ENCODE measurements at regions not wholly inside any gene's neighbourhood (a gene's known extent, or its start where the extent isn't known, plus 50 kb on each side); places are given as distances from the start of the nearest gene placed in this dataset.
A peak's percentile ranks its signal among the peaks of the same experiment; 100 is the strongest.

GRCh38 chr6:88544986-88545612 is 379.0 kb upstream of the CNR1 start:
- no peaks in the 10 kb centered on the region for H3K9me3 Mint-ChIP-seq
- no peak for DNase-seq (ENCODE audit: low spot score in 2 of 2, unreplicated experiment in 2 of 2)
- H3K4me1 Mint-ChIP-seq: no peaks in the 10 kb centered on the region
- no peaks in the 10 kb centered on the region for H3K36me3 Mint-ChIP-seq
- no peak overlapping the region for H3K4me3 Mint-ChIP-seq
- peaks cover 2% of the 10 kb centered on the region for H3K27me3 Mint-ChIP-seq (ENCODE audit: low read depth)
- no peak overlapping the region for H3K27ac Mint-ChIP-seq
- TF ChIP-seq, protein P1, sequence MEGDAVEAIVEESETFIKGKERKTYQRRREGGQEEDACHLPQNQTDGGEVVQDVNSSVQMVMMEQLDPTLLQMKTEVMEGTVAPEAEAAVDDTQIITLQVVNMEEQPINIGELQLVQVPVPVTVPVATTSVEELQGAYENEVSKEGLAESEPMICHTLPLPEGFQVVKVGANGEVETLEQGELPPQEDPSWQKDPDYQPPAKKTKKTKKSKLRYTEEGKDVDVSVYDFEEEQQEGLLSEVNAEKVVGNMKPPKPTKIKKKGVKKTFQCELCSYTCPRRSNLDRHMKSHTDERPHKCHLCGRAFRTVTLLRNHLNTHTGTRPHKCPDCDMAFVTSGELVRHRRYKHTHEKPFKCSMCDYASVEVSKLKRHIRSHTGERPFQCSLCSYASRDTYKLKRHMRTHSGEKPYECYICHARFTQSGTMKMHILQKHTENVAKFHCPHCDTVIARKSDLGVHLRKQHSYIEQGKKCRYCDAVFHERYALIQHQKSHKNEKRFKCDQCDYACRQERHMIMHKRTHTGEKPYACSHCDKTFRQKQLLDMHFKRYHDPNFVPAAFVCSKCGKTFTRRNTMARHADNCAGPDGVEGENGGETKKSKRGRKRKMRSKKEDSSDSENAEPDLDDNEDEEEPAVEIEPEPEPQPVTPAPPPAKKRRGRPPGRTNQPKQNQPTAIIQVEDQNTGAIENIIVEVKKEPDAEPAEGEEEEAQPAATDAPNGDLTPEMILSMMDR (IDR thresholded peaks at IDR 0.05; ENCODE audit: unreplicated experiment): no peak

DNA sequence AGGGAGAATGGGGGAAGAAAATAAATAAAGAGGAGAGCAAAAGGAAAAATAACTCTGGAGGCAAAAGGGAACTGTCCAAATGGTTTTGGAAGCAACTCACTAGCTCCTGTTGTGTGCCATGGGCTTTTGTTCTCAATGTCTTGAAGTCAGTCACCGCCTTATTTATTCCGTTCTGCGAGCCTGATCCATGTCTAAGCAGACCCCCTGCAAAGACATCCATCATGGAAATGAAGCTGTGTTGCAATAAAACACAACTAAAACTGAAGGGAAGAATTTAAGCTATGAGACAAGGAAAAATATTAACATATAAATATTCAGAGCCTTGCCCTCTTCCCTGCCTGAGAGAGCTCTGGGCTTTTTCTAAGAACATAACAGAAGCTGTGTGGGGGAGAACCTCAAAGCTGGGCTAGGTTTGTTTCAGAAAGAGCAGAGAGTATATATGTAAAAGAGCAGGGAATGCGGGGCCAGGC is 373.2 kb upstream of the CNR1 start:
- Mint-ChIP-seq H3K4me3 (no peak overlapping the region), H3K9me3 (no peaks in the 10 kb centered on the region), H3K4me1 (no peaks in the 10 kb centered on the region), H3K27ac (no peak overlapping the region), H3K27me3 (ENCODE audit: low read depth) (peaks cover 28% of the 10 kb centered on the region), H3K36me3 (no peaks in the 10 kb centered on the region)
- DNase-seq (ENCODE audit: low spot score in 2 of 2, unreplicated experiment in 2 of 2): no peak
- TF ChIP-seq, protein P1 (IDR thresholded peaks at IDR 0.05; ENCODE audit: unreplicated experiment): no peak

GRCh38 chr6:88538840-88539239 is 372.7 kb upstream of the CNR1 start:
- Mint-ChIP-seq H3K9me3 (no peaks in the 10 kb centered on the region), H3K4me1 (no peaks in the 10 kb centered on the region), H3K4me3 (no peak overlapping the region), H3K27ac (no peak overlapping the region), H3K36me3 (no peaks in the 10 kb centered on the region), H3K27me3 (ENCODE audit: low read depth) (peaks cover 31% of the 10 kb centered on the region)
- TF ChIP-seq, protein P1 (IDR thresholded peaks at IDR 0.05; ENCODE audit: unreplicated experiment): no peak
- no peak for DNase-seq (ENCODE audit: low spot score in 2 of 2, unreplicated experiment in 2 of 2)

DNA sequence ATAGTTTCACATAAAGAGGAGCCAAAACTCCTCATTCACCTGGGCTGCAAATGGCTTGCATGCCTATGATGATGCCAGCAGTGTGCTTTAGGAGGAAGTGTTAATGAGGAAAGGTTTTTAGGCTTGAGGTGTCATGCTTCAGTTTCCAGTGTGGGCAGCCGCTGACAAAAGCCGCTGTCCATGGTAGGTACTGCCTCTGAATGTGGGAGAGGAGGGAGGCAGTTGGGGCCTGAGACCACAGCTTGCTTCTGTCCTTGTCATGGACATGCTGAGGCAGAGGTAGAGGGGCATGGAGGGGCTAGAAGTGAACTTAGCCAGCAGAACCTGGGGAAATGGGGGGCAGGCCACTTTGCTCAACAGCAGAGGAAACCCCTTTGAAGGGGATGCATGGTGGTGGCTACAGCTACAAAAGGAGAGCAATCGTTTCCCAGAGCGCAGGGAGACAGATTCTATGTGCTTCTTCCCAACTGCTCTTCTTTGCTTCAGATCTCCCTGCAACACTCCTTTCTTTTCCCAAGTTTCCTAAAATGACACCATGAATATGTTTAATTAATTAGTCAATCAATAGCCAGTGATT is 372.1 kb upstream of the CNR1 start:
- Mint-ChIP-seq H3K27ac (no peak overlapping the region), H3K4me1 (no peaks in the 10 kb centered on the region), H3K4me3 (no peak overlapping the region), H3K9me3 (no peaks in the 10 kb centered on the region), H3K27me3 (ENCODE audit: low read depth) (peaks cover 31% of the 10 kb centered on the region), H3K36me3 (no peaks in the 10 kb centered on the region)
- TF ChIP-seq, protein P1 (IDR thresholded peaks at IDR 0.05; ENCODE audit: unreplicated experiment): no peak
- DNase-seq (ENCODE audit: low spot score in 2 of 2, unreplicated experiment in 2 of 2): peak in 1 of 2 experiments; percentile 59

GRCh38 chr6:88536071-88536625 is 370.0 kb upstream of the CNR1 start:
- H3K4me3 Mint-ChIP-seq: no peak overlapping the region
- no peak for DNase-seq (ENCODE audit: low spot score in 2 of 2, unreplicated experiment in 2 of 2)

More at GRCh38 chr6:88536071-88536625, 370.0 kb upstream of the CNR1 start:
- peaks cover 33% of the 10 kb centered on the region for H3K27me3 Mint-ChIP-seq (ENCODE audit: low read depth)
- TF ChIP-seq, protein P1 (IDR thresholded peaks at IDR 0.05; ENCODE audit: unreplicated experiment): no peak
- H3K9me3 Mint-ChIP-seq: no peaks in the 10 kb centered on the region
- H3K36me3 Mint-ChIP-seq: no peaks in the 10 kb centered on the region
- H3K4me1 Mint-ChIP-seq: no peaks in the 10 kb centered on the region
- H3K27ac Mint-ChIP-seq: no peak overlapping the region

All from mesothelial cell of epicardium (in vitro differentiated cells).